Right atrium auricular region (tissue), 2 donors: ENCODE measurements at regions not wholly inside any gene's neighbourhood (a gene's known extent, or its start where the extent isn't known, plus 50 kb on each side); places are given as distances from the start of the nearest gene placed in this dataset.

Experiments used
- DNase-seq: peaks from one replicate; pipeline ENCODE4 v3.0.0-alpha.2; 2019; ENCODE audit warnings: low spot score
- H3K27ac ChIP-seq, 2 donors: fragments of 200-600 bp; sonication (generic); 1 replicate in 1 of 2; 2 replicates in 1 of 2; pipeline ENCODE4 v1.5.1; 2016 to 2019
- H3K27me3 ChIP-seq, 2 donors: fragments of 200-600 bp; sonication (generic); one replicate each; pipeline versions ENCODE4 v1.5.1 to v1.6.0; 2017 to 2019
- H3K36me3 ChIP-seq: fragments of 200-600 bp; sonication (generic); one replicate; pipeline ENCODE4 v1.5.1; 2016
- H3K4me1 ChIP-seq, 2 donors: fragments of 200-600 bp; sonication (generic); one replicate each; pipeline versions ENCODE4 v1.5.1 to v1.6.0; 2017 to 2019
- H3K4me3 ChIP-seq, 2 donors: fragments of 200-600 bp; sonication (generic); 1 replicate in 1 of 2; 2 replicates in 1 of 2; pipeline ENCODE4 v1.5.1; 2017 to 2019; ENCODE audit warnings: mild to moderate bottlenecking in 1 of 2, moderate library complexity in 1 of 2
- H3K9me3 ChIP-seq, 2 donors: fragments of 200-600 bp; sonication (generic); one replicate each; pipeline ENCODE4 v1.5.1; 2019
- CTCF ChIP-seq, 2 donors: fragments of 200-600 bp; sonication (generic); IDR thresholded peaks; one replicate each; pipeline ENCODE4 v1.5.1; 2019; ENCODE audit warnings: antibody characterized with exemption in 2 of 2

GRCh38 chr9:38229104-38229500 is 160.1 kb upstream of the SHB start:
- H3K27me3 ChIP-seq: no peaks in the 10 kb centered on the region
- peaks cover 0 to 15% of the 10 kb centered on the region in 2 donors for H3K4me1 ChIP-seq
- no peak for TF ChIP-seq CTCF (IDR thresholded peaks at IDR 0.05)
- no peak overlapping the region for H3K27ac ChIP-seq
- H3K4me3 ChIP-seq: no peak overlapping the region
- no peaks in the 10 kb centered on the region for H3K9me3 ChIP-seq
- no peak for DNase-seq
- H3K36me3 ChIP-seq: no peaks in the 10 kb centered on the region

- DNase-seq: no peak
- Histone ChIP-seq H3K4me1 (peaks cover 0 to 15% of the 10 kb centered on the region in 2 donors), H3K27ac (no peak overlapping the region), H3K27me3 (no peaks in the 10 kb centered on the region), H3K9me3 (no peaks in the 10 kb centered on the region), H3K36me3 (no peaks in the 10 kb centered on the region), H3K4me3 (no peak overlapping the region)
- TF ChIP-seq CTCF (IDR thresholded peaks at IDR 0.05): no peak
Observed at GRCh38 chr9:38228331-38229103, 159.5 kb upstream of the SHB start.

- peaks cover 0 to 15% of the 10 kb centered on the region in 2 donors for H3K4me1 ChIP-seq
- H3K4me3 ChIP-seq: no peak overlapping the region
- no peaks in the 10 kb centered on the region for H3K27me3 ChIP-seq
- no peak for DNase-seq
- no peak for TF ChIP-seq CTCF (IDR thresholded peaks at IDR 0.05)
- H3K9me3 ChIP-seq: no peaks in the 10 kb centered on the region
- H3K36me3 ChIP-seq: no peaks in the 10 kb centered on the region
- no peak overlapping the region for H3K27ac ChIP-seq
Observed at GRCh38 chr9:38227656-38228055, 158.6 kb upstream of the SHB start.

- no peak for DNase-seq
- Histone ChIP-seq H3K27ac (no peak overlapping the region), H3K9me3 (no peaks in the 10 kb centered on the region), H3K4me3 (no peak overlapping the region), H3K4me1 (peaks cover 0 to 15% of the 10 kb centered on the region in 2 donors), H3K27me3 (no peaks in the 10 kb centered on the region), H3K36me3 (no peaks in the 10 kb centered on the region)
- no peak for TF ChIP-seq CTCF (IDR thresholded peaks at IDR 0.05)
Observed at GRCh38 chr9:38227061-38227540, 158.1 kb upstream of the SHB start.

GRCh38 chr9:38226491-38226951 is 157.5 kb upstream of the SHB start:
- peaks cover 0 to 15% of the 10 kb centered on the region in 2 donors for H3K4me1 ChIP-seq
- H3K9me3 ChIP-seq: no peaks in the 10 kb centered on the region
- H3K27me3 ChIP-seq: no peaks in the 10 kb centered on the region
- no peak overlapping the region for H3K4me3 ChIP-seq
- TF ChIP-seq CTCF (IDR thresholded peaks at IDR 0.05): no peak
- H3K36me3 ChIP-seq: no peaks in the 10 kb centered on the region
- no peak overlapping the region for H3K27ac ChIP-seq
- no peak for DNase-seq
